HEK293T (cell line): ENCODE measurements at regions not wholly inside any gene's neighbourhood (a gene's known extent, or its start where the extent isn't known, plus 50 kb on each side); places are given as distances from the start of the nearest gene placed in this dataset.

Experiments
- ARNT ChIP-seq: fragments of 450-650 bp; IDR thresholded peaks from 2 replicates; pipeline ENCODE4 v1.6.1; 2017; ENCODE audit warnings: mild to moderate bottlenecking
- BHLHE40 ChIP-seq: fragments of 450-650 bp; IDR thresholded peaks from 2 replicates; pipeline ENCODE4 v1.6.1; 2016; ENCODE audit warnings: mild to moderate bottlenecking, moderate library complexity, borderline replicate concordance
- ELF4 ChIP-seq: fragments of 450-650 bp; IDR thresholded peaks from 2 replicates; pipeline ENCODE4 v1.6.1; 2017; ENCODE audit warnings: antibody characterized with exemption
- FOXA1 ChIP-seq: fragments of 450-650 bp; IDR thresholded peaks from 2 replicates; pipeline ENCODE4 v1.6.1; 2016; ENCODE audit warnings: mild to moderate bottlenecking
- FOXK2 ChIP-seq: fragments of 450-650 bp; IDR thresholded peaks from 2 replicates; pipeline ENCODE4 v1.6.1; 2016; ENCODE audit warnings: mild to moderate bottlenecking
- FOXM1 ChIP-seq: fragments of 450-650 bp; IDR thresholded peaks from 2 replicates; pipeline ENCODE4 v1.6.1; 2017; ENCODE audit warnings: mild to moderate bottlenecking, borderline replicate concordance
- L3MBTL2 ChIP-seq: fragments of 450-650 bp; conservative IDR thresholded peaks from 2 replicates; pipeline ENCODE4 v1.6.1; 2016; ENCODE audit warnings: mild to moderate bottlenecking
- LEF1 ChIP-seq: fragments of 450-650 bp; IDR thresholded peaks from 2 replicates; pipeline ENCODE4 v1.6.1; 2017; ENCODE audit warnings: mild to moderate bottlenecking, borderline replicate concordance
- NFRKB ChIP-seq: fragments of 450-650 bp; IDR thresholded peaks from 2 replicates; pipeline ENCODE4 v1.6.1; 2016; ENCODE audit warnings: mild to moderate bottlenecking, moderate library complexity
- PKNOX1 ChIP-seq: fragments of 450-650 bp; IDR thresholded peaks from 2 replicates; pipeline ENCODE4 v1.6.1; 2016
- SP1 ChIP-seq: fragments of 450-650 bp; IDR thresholded peaks from 2 replicates; pipeline ENCODE4 v1.6.1; 2017
- SUZ12 ChIP-seq: fragments of 450-650 bp; IDR thresholded peaks from 2 replicates; pipeline ENCODE4 v1.6.1; 2016; ENCODE audit warnings: mild to moderate bottlenecking
- TARDBP ChIP-seq: fragments of 450-650 bp; IDR thresholded peaks from 2 replicates; pipeline ENCODE4 v1.6.1; 2016
- ZNF384 ChIP-seq: fragments of 450-650 bp; IDR thresholded peaks from 2 replicates; pipeline ENCODE4 v1.6.1; 2016

DNA sequence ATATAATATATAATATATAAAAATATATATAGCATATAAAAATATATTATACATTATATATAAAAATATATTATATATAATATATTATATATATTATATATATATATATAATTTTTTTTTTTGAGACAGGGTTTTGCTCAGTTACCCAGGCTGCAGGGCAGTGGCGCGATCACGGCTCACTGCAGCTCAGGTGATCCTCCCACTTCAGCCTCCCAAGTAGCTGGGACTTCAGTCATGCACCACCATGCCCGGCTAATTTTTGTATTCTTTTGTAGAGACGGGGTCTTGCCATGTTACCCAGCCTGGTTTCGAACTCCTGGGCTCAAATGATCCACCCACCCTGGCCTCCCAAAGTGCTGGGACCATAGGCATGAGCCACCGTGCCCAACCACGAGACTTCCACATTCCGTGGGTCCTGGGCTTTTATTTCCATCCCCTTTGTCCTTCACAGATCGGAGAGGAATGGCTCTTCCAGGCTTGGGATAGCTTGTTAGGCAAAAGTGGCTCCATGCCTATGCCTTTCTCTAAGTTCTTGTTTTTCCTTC, 62.0 kb upstream of the IER5L start:
- TF ChIP-seq BHLHE40 = no peak
- no peak for TF ChIP-seq ELF4
- no peak for TF ChIP-seq LEF1
- TF ChIP-seq SP1 = no peak
- TF ChIP-seq PKNOX1 = no peak
- TF ChIP-seq L3MBTL2 = no peak
- TF ChIP-seq FOXA1 = no peak
- no peak for TF ChIP-seq SUZ12
- TF ChIP-seq ARNT = no peak
- TF ChIP-seq TARDBP = no peak
- no peak for TF ChIP-seq NFRKB
- TF ChIP-seq ZNF384 = no peak
- no peak for TF ChIP-seq FOXK2
- no peak for TF ChIP-seq FOXM1
